CD4-positive, alpha-beta T cell (primary cell): ENCODE measurements at regions not wholly inside any gene's neighbourhood (a gene's known extent, or its start where the extent isn't known, plus 50 kb on each side); places are given as distances from the start of the nearest gene placed in this dataset.

Experiments
- ATAC-seq: fragments of 200-7000 bp; cut with Tn5 transposase; one replicate; pipeline ENCODE4 v1.10.0; 2022; ENCODE audit warnings: mild to moderate bottlenecking; ENCODE audit not compliant: poor library complexity
- CTCF ChIA-PET: fragments of 350-600 bp; sonication (Branson Sonifier 250); formaldehyde crosslinking; loops from one replicate; lab custom pipeline; 2021; ENCODE audit warnings: antibody characterized with exemption, inconsistent platforms; lab: Charles Lee
- POLR2A ChIA-PET: fragments of 350-600 bp; sonication (Branson Sonifier 250); formaldehyde crosslinking; loops from one replicate; lab custom pipeline; 2021; ENCODE audit warnings: antibody characterized with exemption, inconsistent platforms; lab: Charles Lee
- DNase-seq, 14 experiments: peaks; one replicate each; pipeline ENCODE4 v3.0.0-alpha.2; 2013 to 2020; ENCODE audit warnings: mixed read lengths in 2 of 14
- H3K27ac ChIP-seq, 2 donors: one replicate each; pipeline versions ENCODE4 v1.5.1 to v1.7.0; 2013; ENCODE audit warnings: low read length in 2 of 2, low read depth in 1 of 2, mild to moderate bottlenecking in 1 of 2
- H3K27me3 ChIP-seq, 2 experiments: 1 replicate in 1 of 2; 2 replicates in 1 of 2; pipeline versions ENCODE4 v1.6.1 to v1.7.0; 2013; ENCODE audit warnings: low read length in 2 of 2, control low read depth in 1 of 2, mild to moderate bottlenecking in 1 of 2, moderate library complexity in 1 of 2; ENCODE audit not compliant: insufficient read depth in 2 of 2, control insufficient read depth in 1 of 2
- H3K36me3 ChIP-seq: one replicate; pipeline ENCODE4 v1.6.1; 2013; ENCODE audit warnings: low read length, control low read depth; ENCODE audit not compliant: insufficient read depth
- H3K4me1 ChIP-seq: one replicate; pipeline ENCODE4 v1.6.1; 2013; ENCODE audit warnings: low read length, control low read depth; ENCODE audit not compliant: insufficient read depth
- H3K4me3 ChIP-seq: one replicate; pipeline ENCODE4 v1.5.1; 2013; ENCODE audit warnings: mild to moderate bottlenecking, low read length, moderate library complexity
- H3K9me3 ChIP-seq, 2 experiments: 1 replicate in 1 of 2; 2 replicates in 1 of 2; pipeline versions ENCODE4 v1.6.1 to v1.7.0; 2013; ENCODE audit warnings: low read length in 2 of 2, mild to moderate bottlenecking in 2 of 2, control low read depth in 1 of 2, moderate library complexity in 1 of 2; ENCODE audit not compliant: control insufficient read depth in 1 of 2, insufficient read depth in 1 of 2
- H3K27ac Mint-ChIP-seq: one replicate; pipeline ENCODE4 v1.8.0; 2020; ENCODE audit warnings: mixed read lengths
- H3K27me3 Mint-ChIP-seq: one replicate; pipeline ENCODE4 v1.8.0; 2021; ENCODE audit warnings: mixed read lengths
- H3K36me3 Mint-ChIP-seq: one replicate; pipeline ENCODE4 v1.8.0; 2021; ENCODE audit warnings: low read depth, mixed read lengths
- H3K4me1 Mint-ChIP-seq: one replicate; pipeline ENCODE4 v1.8.0; 2021; ENCODE audit warnings: low read depth, mixed read lengths
- H3K4me3 Mint-ChIP-seq: one replicate; pipeline ENCODE4 v1.8.0; 2020; ENCODE audit warnings: mild to moderate bottlenecking, mixed read lengths
- H3K9me3 Mint-ChIP-seq: one replicate; pipeline ENCODE4 v1.8.0; 2020; ENCODE audit warnings: mixed read lengths
- CTCF ChIP-seq: fragments of 200-600 bp; IDR thresholded peaks from one replicate; pipeline ENCODE4 v1.8.0; 2022; ENCODE audit warnings: antibody characterized with exemption, mild to moderate bottlenecking
- intact Hi-C, 2 experiments: fragments of 100-400 bp; cut with DNase I in 1 of 2; cut with micrococcal nuclease in 1 of 2; formaldehyde crosslinking; loops; one replicate each; pipeline versions ENCODE4 v1.15.1 to v1.9.0; 2023 to 2025; cut with DNase I, micrococcal nuclease

- POLR2A ChIA-PET, result no interaction called here
- intact Hi-C loops, result no loop called here
- Mint-ChIP-seq H3K36me3 (no peaks in the 10 kb centered on the region), H3K9me3 (peaks cover 4% of the 10 kb centered on the region), H3K4me1 (no peaks in the 10 kb centered on the region), H3K27me3 (no peaks in the 10 kb centered on the region), H3K4me3 (no peak overlapping the region), H3K27ac (no peak overlapping the region)
- ATAC-seq, result no peak
- no peak for TF ChIP-seq CTCF
- no peak for DNase-seq
- H3K27ac ChIP-seq, result no peak overlapping the region
- no peaks in the 10 kb centered on the region for H3K27me3 ChIP-seq
- CTCF ChIA-PET, result no interaction called here
- H3K36me3 ChIP-seq, result no peaks in the 10 kb centered on the region
- peaks cover 0 to 10% of the 10 kb centered on the region in 2 experiments for H3K9me3 ChIP-seq
- no peaks in the 10 kb centered on the region for H3K4me1 ChIP-seq
- H3K4me3 ChIP-seq, result no peak overlapping the region
These were observed 127.3 kb upstream of the FAT4 start for GRCh38 chr4:125187226-125188176.

GRCh38 chr4:125184116-125184515 lies 130.6 kb upstream of the FAT4 start:
- H3K9me3 Mint-ChIP-seq, result no peaks in the 10 kb centered on the region
- H3K4me1 Mint-ChIP-seq, result no peaks in the 10 kb centered on the region
- POLR2A ChIA-PET, result no interaction called here
- DNase-seq (no peak), ATAC-seq (no peak)
- TF ChIP-seq CTCF, result no peak
- H3K4me1 ChIP-seq, result no peaks in the 10 kb centered on the region
- intact Hi-C loops, result no loop called here
- no peaks in the 10 kb centered on the region for H3K9me3 ChIP-seq
- no peaks in the 10 kb centered on the region for H3K36me3 ChIP-seq
- H3K4me3 ChIP-seq, result no peak overlapping the region
- H3K36me3 Mint-ChIP-seq, result no peaks in the 10 kb centered on the region
- no peaks in the 10 kb centered on the region for H3K27me3 ChIP-seq
- H3K27me3 Mint-ChIP-seq, result no peaks in the 10 kb centered on the region
- H3K27ac ChIP-seq, result no peak overlapping the region
- H3K4me3 Mint-ChIP-seq, result no peak overlapping the region
- CTCF ChIA-PET, result no interaction called here
- no peak overlapping the region for H3K27ac Mint-ChIP-seq

- CTCF ChIA-PET, result no interaction called here
These were observed 133.0 kb upstream of the FAT4 start for GRCh38 chr4:125181804-125182203.

More at GRCh38 chr4:125181804-125182203, 133.0 kb upstream of the FAT4 start:
- Mint-ChIP-seq H3K4me1 (no peaks in the 10 kb centered on the region), H3K36me3 (no peaks in the 10 kb centered on the region), H3K4me3 (no peak overlapping the region), H3K9me3 (no peaks in the 10 kb centered on the region), H3K27me3 (no peaks in the 10 kb centered on the region), H3K27ac (no peak overlapping the region)
- H3K9me3 ChIP-seq, result no peaks in the 10 kb centered on the region
- POLR2A ChIA-PET, result no interaction called here
- no peaks in the 10 kb centered on the region for H3K27me3 ChIP-seq
- no peak overlapping the region for H3K4me3 ChIP-seq
- no peak overlapping the region for H3K27ac ChIP-seq
- H3K4me1 ChIP-seq, result no peaks in the 10 kb centered on the region
- intact Hi-C loops, result no loop called here
- DNase-seq (no peak), ATAC-seq (no peak)
- no peak for TF ChIP-seq CTCF
- H3K36me3 ChIP-seq, result no peaks in the 10 kb centered on the region
